Mesendoderm (in vitro differentiated cells): ENCODE measurements at regions not wholly inside any gene's neighbourhood (a gene's known extent, or its start where the extent isn't known, plus 50 kb on each side); places are given as distances from the start of the nearest gene placed in this dataset.

ENCODE experiments used
- DNase-seq: peaks from one replicate; pipeline ENCODE4 v3.0.0; 2013
- H2AK5ac ChIP-seq: 2 replicates; pipeline ENCODE4 v1.6.1; 2013; ENCODE audit warnings: low read length, inconsistent platforms
- H2BK120ac ChIP-seq: 2 replicates; pipeline ENCODE4 v1.6.1; 2013; ENCODE audit warnings: low read depth, mild to moderate bottlenecking, low read length, moderate library complexity, mixed read lengths
- H2BK15ac ChIP-seq: replicated peaks from 2 replicates; pipeline ENCODE4 v1.6.1; 2013; ENCODE audit warnings: low read depth, mild to moderate bottlenecking, moderate library complexity
- H2BK5ac ChIP-seq: 2 replicates; pipeline ENCODE4 v1.6.1; 2013; ENCODE audit warnings: low read length, inconsistent platforms
- H3K18ac ChIP-seq: 2 replicates; pipeline ENCODE4 v1.6.1; 2013; ENCODE audit warnings: mild to moderate bottlenecking, low read length, mixed read lengths
- H3K23ac ChIP-seq: one replicate; pipeline ENCODE4 v1.6.1; 2013; ENCODE audit warnings: low read length
- H3K27ac ChIP-seq: 2 replicates; pipeline ENCODE4 v1.5.1; 2013; ENCODE audit warnings: low read depth, mild to moderate bottlenecking, inconsistent platforms, low read length, moderate library complexity
- H3K27me3 ChIP-seq: 2 replicates; pipeline ENCODE4 v1.6.1; 2013; ENCODE audit warnings: low read length, control low read depth, mild to moderate bottlenecking, inconsistent platforms; ENCODE audit not compliant: insufficient read depth, poor library complexity
- H3K36me3 ChIP-seq: 2 replicates; pipeline ENCODE4 v1.6.1; 2013; ENCODE audit warnings: low read length, inconsistent platforms; ENCODE audit not compliant: control insufficient read depth, insufficient read depth
- H3K4ac ChIP-seq: one replicate; pipeline ENCODE4 v1.6.1; 2013; ENCODE audit warnings: low read depth, mild to moderate bottlenecking, low read length, moderate library complexity
- H3K4me1 ChIP-seq: 2 replicates; pipeline ENCODE4 v1.6.1; 2013; ENCODE audit warnings: low read depth, low read length, inconsistent platforms; ENCODE audit not compliant: control insufficient read depth
- H3K4me2 ChIP-seq: 2 replicates; pipeline ENCODE4 v1.6.1; 2013; ENCODE audit warnings: low read length
- H3K4me3 ChIP-seq: 2 replicates; pipeline ENCODE4 v1.5.1; 2013; ENCODE audit warnings: mild to moderate bottlenecking, low read length
- H3K56ac ChIP-seq: one replicate; pipeline ENCODE4 v1.6.1; 2013; ENCODE audit warnings: low read length
- H3K79me1 ChIP-seq: 2 replicates; pipeline ENCODE4 v1.6.1; 2013; ENCODE audit warnings: low read length, inconsistent platforms
- H3K79me2 ChIP-seq: 2 replicates; pipeline ENCODE4 v1.6.1; 2013; ENCODE audit warnings: mild to moderate bottlenecking, low read length; ENCODE audit not compliant: control insufficient read depth, insufficient read depth
- H3K9ac ChIP-seq: 2 replicates; pipeline ENCODE4 v1.6.1; 2013; ENCODE audit warnings: low read length, inconsistent platforms
- H4K5ac ChIP-seq: one replicate; pipeline ENCODE4 v1.6.1; 2013; ENCODE audit warnings: low read length
- H4K8ac ChIP-seq: one replicate; pipeline ENCODE4 v1.6.1; 2013; ENCODE audit warnings: low read depth, mild to moderate bottlenecking, control low read depth, low read length, moderate library complexity
- WGBS: extraction: QIAGEN DNeasy Blood & Tissue Kit; methylation state at CpG from one replicate; pipeline ENCODE4 v1.1.7; 2013; ENCODE audit warnings: low lambda C conversion rate, missing lambda C conversion rate; ENCODE audit not compliant: insufficient coverage; ENCODE audit errors: extremely low coverage; 5-methylcytosine and 5-hydroxymethylcytosine counted together

- no peak overlapping the region for H3K56ac ChIP-seq
- H3K27ac ChIP-seq, result no peak overlapping the region
- no peak overlapping the region for H4K5ac ChIP-seq
- H3K4ac ChIP-seq, result no peak overlapping the region
- no peaks in the 10 kb centered on the region for H3K36me3 ChIP-seq
- H3K4me2 ChIP-seq, result no peak overlapping the region
- no peak overlapping the region for H3K18ac ChIP-seq
- H3K79me2 ChIP-seq, result no peaks in the 10 kb centered on the region
- H3K79me1 ChIP-seq, result no peaks in the 10 kb centered on the region
- H3K4me3 ChIP-seq, result no peak overlapping the region
- DNase-seq, result no peak
- no CpG with 5 or more reads among the region's 2 CpGs for WGBS
- no peak overlapping the region for H4K8ac ChIP-seq
- H2BK120ac ChIP-seq, result no peak overlapping the region
- H2BK5ac ChIP-seq, result no peak overlapping the region
- no peaks in the 10 kb centered on the region for H3K4me1 ChIP-seq
- H3K9ac ChIP-seq, result no peak overlapping the region
- no peak overlapping the region for H3K23ac ChIP-seq
- no peak overlapping the region for H2AK5ac ChIP-seq
- H2BK15ac ChIP-seq, result no peak overlapping the region
- H3K27me3 ChIP-seq, result no peaks in the 10 kb centered on the region
These were observed 337.4 kb downstream of the NUAK1 start for GRCh38 chr12:105801351-105801750.

GRCh38 chr12:105803292-105803691 is 335.5 kb downstream of the NUAK1 start:
- H3K4ac ChIP-seq, result no peak overlapping the region
- no peak overlapping the region for H3K56ac ChIP-seq
- DNase-seq, result no peak
- no peak overlapping the region for H3K4me2 ChIP-seq
- H2BK120ac ChIP-seq, result no peak overlapping the region
- H3K27me3 ChIP-seq, result no peaks in the 10 kb centered on the region
- no CpG with 5 or more reads among the region's 4 CpGs for WGBS
- H4K5ac ChIP-seq, result no peak overlapping the region
- H3K4me3 ChIP-seq, result no peak overlapping the region
- H2BK5ac ChIP-seq, result no peak overlapping the region
- no peak overlapping the region for H3K23ac ChIP-seq
- H3K36me3 ChIP-seq, result no peaks in the 10 kb centered on the region
- no peaks in the 10 kb centered on the region for H3K4me1 ChIP-seq
- H3K18ac ChIP-seq, result no peak overlapping the region
- H3K79me1 ChIP-seq, result no peaks in the 10 kb centered on the region
- H2BK15ac ChIP-seq, result no peak overlapping the region
- no peak overlapping the region for H3K9ac ChIP-seq
- H3K79me2 ChIP-seq, result no peaks in the 10 kb centered on the region
- no peak overlapping the region for H4K8ac ChIP-seq
- H2AK5ac ChIP-seq, result no peak overlapping the region
- H3K27ac ChIP-seq, result no peak overlapping the region

DNA sequence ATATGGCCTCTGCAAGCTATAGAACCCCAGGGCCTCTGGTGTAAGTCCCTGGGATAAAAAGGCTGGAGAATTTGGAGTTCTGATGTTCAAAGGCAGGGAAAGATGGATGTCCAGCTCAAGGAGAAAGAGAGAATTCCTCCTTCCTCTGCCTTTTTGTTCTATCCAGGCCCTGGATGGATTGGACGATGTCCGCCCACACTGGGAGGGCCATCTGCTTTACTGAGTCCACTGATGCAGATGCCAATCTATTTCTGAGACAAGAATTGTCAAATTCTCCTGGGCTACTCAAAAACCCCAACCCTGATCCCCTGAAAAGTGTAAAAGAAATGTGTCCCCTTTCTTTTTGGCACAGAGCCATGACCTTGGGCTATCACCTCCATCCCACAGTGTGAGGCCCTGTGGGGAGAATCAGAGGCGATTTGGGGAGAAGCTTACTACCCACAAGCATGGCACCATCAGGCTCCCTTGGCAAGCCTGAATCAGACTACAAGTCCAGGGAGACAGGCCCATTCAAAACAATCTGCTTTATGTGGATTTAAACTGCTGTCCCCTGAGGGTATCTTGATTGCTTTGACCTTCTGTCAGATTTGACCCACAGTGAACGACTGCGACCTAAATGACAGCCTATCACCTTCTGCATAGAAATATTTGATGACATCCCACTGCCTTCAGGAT is 334.0 kb downstream of the NUAK1 start:
- Histone ChIP-seq H2BK5ac (no peak overlapping the region), H3K56ac (no peak overlapping the region), H4K5ac (no peak overlapping the region), H3K9ac (no peak overlapping the region), H3K27ac (no peak overlapping the region), H3K79me1 (no peaks in the 10 kb centered on the region), H3K18ac (no peak overlapping the region), H3K4ac (no peak overlapping the region), H3K4me3 (no peak overlapping the region), H2BK15ac (no peak overlapping the region), H3K36me3 (no peaks in the 10 kb centered on the region), H3K4me2 (no peak overlapping the region), H3K79me2 (no peaks in the 10 kb centered on the region), H2AK5ac (no peak overlapping the region), H3K4me1 (no peaks in the 10 kb centered on the region), H2BK120ac (no peak overlapping the region), H3K23ac (no peak overlapping the region), H4K8ac (no peak overlapping the region), H3K27me3 (no peaks in the 10 kb centered on the region)
- no CpG with 5 or more reads among the region's 5 CpGs for WGBS
- DNase-seq, result no peak

DNA sequence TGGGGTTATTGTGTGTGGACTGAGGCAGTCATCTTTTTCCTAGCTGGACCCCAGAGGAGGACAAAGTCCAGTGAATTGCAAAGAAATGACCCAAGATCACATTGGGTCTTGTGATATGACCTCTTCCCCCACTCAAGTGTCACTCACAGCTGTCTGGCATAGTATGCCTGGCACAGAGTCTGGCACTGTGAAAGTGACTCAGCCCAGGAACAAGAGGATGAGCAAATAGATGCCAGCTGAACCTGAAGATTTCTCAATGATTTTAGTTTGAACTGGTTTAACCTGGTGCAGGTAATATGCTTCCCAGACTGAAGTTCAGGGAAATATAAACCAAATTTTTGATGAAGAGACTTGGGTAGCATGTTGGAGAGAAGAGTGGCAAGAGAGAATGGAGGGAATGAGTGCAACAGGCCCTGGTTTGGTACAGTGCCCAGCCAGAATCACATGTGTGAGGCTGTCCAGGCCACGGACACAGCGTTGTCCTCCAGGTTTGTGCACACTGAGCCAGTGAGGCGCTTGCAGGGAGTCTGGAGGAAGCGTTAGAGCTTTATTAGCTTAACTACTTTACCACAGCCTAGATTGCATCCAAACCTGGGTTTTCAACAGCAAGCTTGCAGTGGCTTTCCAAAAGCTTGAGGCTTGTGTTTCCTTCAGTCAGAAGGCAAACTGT is 332.9 kb downstream of the NUAK1 start:
- no peak overlapping the region for H3K18ac ChIP-seq
- no peak overlapping the region for H3K56ac ChIP-seq
- no peak overlapping the region for H3K4ac ChIP-seq
- H3K27me3 ChIP-seq, result no peaks in the 10 kb centered on the region
- no CpG with 5 or more reads among the region's 4 CpGs for WGBS
- no peak overlapping the region for H3K9ac ChIP-seq
- H3K36me3 ChIP-seq, result no peaks in the 10 kb centered on the region
- H3K4me3 ChIP-seq, result no peak overlapping the region
- H3K79me2 ChIP-seq, result no peaks in the 10 kb centered on the region
- no peak overlapping the region for H2BK5ac ChIP-seq
- H2BK15ac ChIP-seq, result no peak overlapping the region
- no peak overlapping the region for H3K23ac ChIP-seq
- H4K8ac ChIP-seq, result no peak overlapping the region
- no peak for DNase-seq
- no peak overlapping the region for H4K5ac ChIP-seq
- no peaks in the 10 kb centered on the region for H3K79me1 ChIP-seq
- no peak overlapping the region for H2BK120ac ChIP-seq
- no peak overlapping the region for H3K4me2 ChIP-seq
- H3K27ac ChIP-seq, result no peak overlapping the region
- H2AK5ac ChIP-seq, result no peak overlapping the region
- no peaks in the 10 kb centered on the region for H3K4me1 ChIP-seq

GRCh38 chr12:105806400-105806770 is 332.4 kb downstream of the NUAK1 start:
- Histone ChIP-seq H3K79me1 (no peaks in the 10 kb centered on the region), H3K56ac (no peak overlapping the region), H3K36me3 (no peaks in the 10 kb centered on the region), H3K23ac (no peak overlapping the region), H4K8ac (no peak overlapping the region), H3K4me3 (no peak overlapping the region), H3K27ac (no peak overlapping the region), H2BK120ac (no peak overlapping the region), H3K4me1 (no peaks in the 10 kb centered on the region), H3K27me3 (no peaks in the 10 kb centered on the region), H3K9ac (no peak overlapping the region), H2AK5ac (no peak overlapping the region), H4K5ac (no peak overlapping the region), H2BK15ac (no peak overlapping the region), H3K4me2 (no peak overlapping the region), H3K79me2 (no peaks in the 10 kb centered on the region), H2BK5ac (no peak overlapping the region), H3K18ac (no peak overlapping the region), H3K4ac (no peak overlapping the region)
- WGBS, result no CpG with 5 or more reads among the region's 2 CpGs
- no peak for DNase-seq

DNA sequence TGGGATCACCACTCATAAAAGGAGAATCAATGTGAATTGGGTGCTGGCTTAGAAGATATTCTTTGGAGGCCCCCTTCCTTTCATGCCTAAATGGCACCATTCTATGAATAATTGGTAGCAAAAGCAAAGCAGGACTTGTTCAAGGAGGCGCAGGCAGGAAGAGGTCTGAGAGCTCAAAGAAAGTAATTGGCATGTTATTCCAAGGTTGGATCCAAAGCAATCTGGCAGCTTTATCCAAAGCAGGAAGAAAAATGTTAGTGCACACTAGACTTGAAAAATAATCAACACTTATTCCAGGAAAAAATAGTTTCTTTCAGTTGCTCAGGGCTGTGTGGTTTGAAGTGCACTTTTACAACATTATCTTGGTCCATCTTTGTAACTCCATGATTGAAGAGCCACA is 326.4 kb downstream of the NUAK1 start:
- H3K4ac ChIP-seq, result no peak overlapping the region
- no peak overlapping the region for H2AK5ac ChIP-seq
- H4K8ac ChIP-seq, result no peak overlapping the region
- no peak overlapping the region for H3K23ac ChIP-seq
- no peaks in the 10 kb centered on the region for H3K79me2 ChIP-seq
- no peak overlapping the region for H3K9ac ChIP-seq
- H3K27ac ChIP-seq, result no peak overlapping the region
- H3K27me3 ChIP-seq, result no peaks in the 10 kb centered on the region
- H3K79me1 ChIP-seq, result no peaks in the 10 kb centered on the region
- WGBS, result no CpG with 5 or more reads among the region's 1 CpG
- no peak overlapping the region for H3K56ac ChIP-seq
- H2BK5ac ChIP-seq, result no peak overlapping the region
- H3K36me3 ChIP-seq, result no peaks in the 10 kb centered on the region
- no peak overlapping the region for H2BK120ac ChIP-seq
- H2BK15ac ChIP-seq, result no peak overlapping the region
- no peaks in the 10 kb centered on the region for H3K4me1 ChIP-seq
- no peak overlapping the region for H3K18ac ChIP-seq
- H3K4me3 ChIP-seq, result no peak overlapping the region
- DNase-seq, result no peak
- H3K4me2 ChIP-seq, result no peak overlapping the region
- H4K5ac ChIP-seq, result no peak overlapping the region
